K562 (cell line): ENCODE measurements at regions not wholly inside any gene's neighbourhood (a gene's known extent, or its start where the extent isn't known, plus 50 kb on each side); places are given as distances from the start of the nearest gene placed in this dataset.

ENCODE experiments used
- ATAC-seq: fragments of 200-7000 bp; cut with Tn5 transposase; 3 replicates; pipeline ENCODE4 v1.9.1; 2020; ENCODE audit warnings: moderate library complexity
- BruUV-seq: library from RNA; stranded (reverse); fragments of 400-500 nt; replicated peaks from 2 replicates; lab custom pipeline; 2021; lab: Mats Ljungman, UMichigan
- CTCF ChIA-PET: fragments of 300-600 bp; formaldehyde crosslinking; extraction: SDS; loops from one replicate; lab custom pipeline; 2021; ENCODE audit warnings: low intra/inter-chr PET ratio; lab: Yijun Ruan, JAX
- POLR2A ChIA-PET: fragments of 300-600, 350-650 bp; sonication (Branson Sonifier 250); formaldehyde crosslinking; extraction: SDS; loops from one replicate; lab custom pipeline; 2021; ENCODE audit warnings: antibody characterized with exemption, inconsistent platforms; lab: Yijun Ruan, JAX
- DNase-seq, 4 experiments: peaks; one replicate each; pipeline versions ENCODE4 v3.0.0 to v3.0.0-alpha.2; 2011 to 2018; ENCODE audit warnings: low spot score in 3 of 4, mixed read lengths in 3 of 4; ENCODE audit errors: extremely low read depth in 1 of 4
- FAIRE-seq: peaks from 2 replicates; lab custom pipeline; 2011; peaks lifted over from hg19 to GRCh38; lab: Jason Lieb, UNC
- H2AFZ ChIP-seq: 2 replicates; pipeline ENCODE4 v1.6.0; 2011; ENCODE audit warnings: low read depth, low read length, control low read depth, inconsistent platforms
- H3K27ac ChIP-seq: fragments of 200-600 bp; 3 replicates; pipeline ENCODE4 v1.8.0; 2011; ENCODE audit warnings: low read depth, mild to moderate bottlenecking, control low read depth, inconsistent platforms, low read length, moderate library complexity, mixed read lengths; ENCODE audit errors: extremely low read depth
- H3K27me3 ChIP-seq, 2 experiments: fragments of 300-600 bp in 1 of 2; 2 replicates in 1 of 2; 3 replicates in 1 of 2; pipeline versions ENCODE4 v1.6.0 to v1.8.0; 2011; ENCODE audit warnings: inconsistent platforms in 2 of 2, low read length in 2 of 2, mild to moderate bottlenecking in 1 of 2, mixed read lengths in 1 of 2, moderate library complexity in 1 of 2; ENCODE audit not compliant: control insufficient read depth in 2 of 2, insufficient read depth in 2 of 2
- H3K36me3 ChIP-seq: fragments of 300-600 bp; 3 replicates; pipeline ENCODE4 v1.8.0; 2011; ENCODE audit warnings: mild to moderate bottlenecking, low read length, inconsistent platforms; ENCODE audit not compliant: control insufficient read depth, insufficient read depth
- H3K4me1 ChIP-seq, 2 experiments: fragments of 200-600 bp in 1 of 2; replicated peaks in 1 of 2; 2 replicates in 1 of 2; 3 replicates in 1 of 2; pipeline versions ENCODE4 v1.5.1 to v1.8.0; 2011; ENCODE audit warnings: inconsistent platforms in 2 of 2, low read length in 2 of 2, mild to moderate bottlenecking in 1 of 2, mixed read lengths in 1 of 2, moderate library complexity in 1 of 2; ENCODE audit not compliant: control insufficient read depth in 2 of 2, insufficient read depth in 2 of 2
- H3K4me2 ChIP-seq: 2 replicates; pipeline ENCODE4 v1.6.1; 2011; ENCODE audit warnings: low read length, control low read depth, inconsistent platforms, mixed read lengths; ENCODE audit not compliant: insufficient read depth
- H3K4me3 ChIP-seq: fragments of 200-600 bp; sonication (generic), shearing (Covaris generic); 2 replicates; pipeline ENCODE4 v1.5.1; 2016; ENCODE audit warnings: control low read depth, inconsistent platforms
- H3K79me2 ChIP-seq: fragments of 200-600 bp; 3 replicates; pipeline ENCODE4 v1.8.0; 2011; ENCODE audit warnings: low read length, inconsistent platforms; ENCODE audit not compliant: control insufficient read depth, insufficient read depth
- H3K9ac ChIP-seq, 2 experiments: 2 replicates each; pipeline versions ENCODE4 v1.6.0 to v1.6.1; 2011; ENCODE audit warnings: low read depth in 2 of 2, low read length in 2 of 2, control low read depth in 1 of 2, inconsistent platforms in 1 of 2, mild to moderate bottlenecking in 1 of 2, mixed read lengths in 1 of 2; ENCODE audit not compliant: insufficient read depth in 1 of 2
- H3K9me1 ChIP-seq: one replicate; pipeline ENCODE4 v1.6.0; 2011; ENCODE audit warnings: inconsistent platforms, mild to moderate bottlenecking, low read length, moderate library complexity; ENCODE audit not compliant: control insufficient read depth, insufficient read depth
- H3K9me3 ChIP-seq: replicated peaks from 2 replicates; pipeline ENCODE4 v1.5.1; 2011; ENCODE audit warnings: low read depth, low read length, inconsistent platforms; ENCODE audit not compliant: control insufficient read depth, insufficient read depth
- H4K20me1 ChIP-seq: replicated peaks from 2 replicates; pipeline ENCODE4 v1.6.1; 2011; ENCODE audit warnings: low read length, inconsistent platforms, mixed read lengths; ENCODE audit not compliant: control insufficient read depth, insufficient read depth
- CBFA2T3 ChIP-seq: fragments of 450-650 bp; IDR thresholded peaks from 2 replicates; pipeline ENCODE4 v1.6.1; 2017
- CHCHD3 ChIP-seq: fragments of 250-450 bp; sonication (Bioruptor Pico); IDR thresholded peaks from 2 replicates; pipeline ENCODE4 v2.1.2; 2022; ENCODE audit warnings: mild to moderate bottlenecking
- STAG1 ChIP-seq: sonication (generic); formaldehyde crosslinking; IDR thresholded peaks from 2 replicates; pipeline ENCODE4 v1.5.0; 2020; ENCODE audit warnings: missing genetic modification reagents, borderline replicate concordance
- ZNF584 ChIP-seq: fragments of 200-800 bp; sonication (Bioruptor generic); IDR thresholded peaks from 2 replicates; pipeline ENCODE4 v1.6.1; 2016; ENCODE audit warnings: low read depth, mild to moderate bottlenecking, missing genetic modification characterization, missing compliant biosample characterization
- WGBS: fragments of 100-300 bp; shearing (Covaris generic); methylation state at CpG from one replicate; pipeline ENCODE4 v1.1.6; 2016; ENCODE audit warnings: low coverage, mixed read lengths; ENCODE audit not compliant: insufficient coverage; ENCODE audit errors: missing lambda C conversion rate; 5-methylcytosine and 5-hydroxymethylcytosine counted together
- in situ Hi-C: fragments of 300-500 bp; cut with MboI; formaldehyde crosslinking; loops from 4 replicates; pipeline ENCODE4 v1.15.0; 2018; ENCODE audit warnings: inconsistent platforms, mixed read lengths
- intact Hi-C: fragments of 100-400 bp; cut with micrococcal nuclease; formaldehyde crosslinking; loops from 2 replicates; pipeline ENCODE4 v1.14.2; 2022
- TF ChIP-seq, protein P1 (sequence below): fragments of 250-450 bp; sonication (Bioruptor Pico); IDR thresholded peaks from 2 replicates; pipeline ENCODE4 v1.8.0; 2022; ENCODE audit warnings: inconsistent platforms, mild to moderate bottlenecking, moderate library complexity, borderline replicate concordance
- TF ChIP-seq, protein P2 (sequence below): fragments of 250-450 bp; sonication (Bioruptor Pico); IDR thresholded peaks from 2 replicates; pipeline ENCODE4 v1.8.0; 2021; ENCODE audit warnings: moderate library complexity, mild to moderate bottlenecking, inconsistent platforms

DNA sequence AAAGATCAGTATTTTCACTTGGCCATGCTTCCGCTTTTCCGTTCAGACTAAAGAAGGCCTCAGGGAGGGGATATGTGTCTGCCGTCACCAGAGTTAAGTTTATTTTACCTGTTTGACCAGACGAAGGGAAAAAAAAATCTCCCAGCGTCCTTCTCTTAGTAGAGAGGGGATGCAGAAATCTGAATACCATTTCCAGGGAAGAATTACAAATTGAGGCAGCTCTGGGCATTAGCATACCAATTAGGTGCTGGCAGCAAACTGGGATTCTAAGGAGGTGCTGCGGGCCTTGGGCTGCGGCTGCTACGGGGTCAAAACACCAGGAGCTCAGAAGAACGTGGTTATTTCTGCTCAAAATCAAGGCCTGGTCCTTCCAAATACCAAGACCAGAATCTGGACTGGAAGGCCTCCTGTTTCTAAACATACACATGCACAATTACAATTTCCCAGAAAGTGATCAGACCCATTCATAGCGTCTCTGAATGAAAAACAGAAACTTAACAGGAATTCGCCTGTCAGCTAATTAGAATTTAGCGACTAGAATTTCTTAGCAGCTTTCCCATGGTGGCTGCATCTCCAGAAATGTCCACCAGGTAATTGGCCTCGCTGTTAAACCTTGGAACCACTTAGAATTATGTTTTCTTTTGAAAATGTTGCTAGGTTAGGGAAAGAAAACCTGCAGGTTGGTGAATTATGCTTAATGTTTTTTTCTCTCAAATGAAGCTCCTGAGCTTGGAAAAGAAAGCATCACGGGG is 617.0 kb downstream of the VRK1 start:
- Histone ChIP-seq H3K4me1 (no peaks in the 10 kb centered on the region), H3K27me3 (0 out of 5 replicates have a peak, but pooled peaks cover 0 to 6% of the 10 kb centered on the region in 2 experiments), H3K9ac (no peak overlapping the region), H3K79me2 (no peaks in the 10 kb centered on the region), H2AFZ (no peak overlapping the region), H4K20me1 (no peaks in the 10 kb centered on the region), H3K4me3 (no peak overlapping the region), H3K9me3 (no peaks in the 10 kb centered on the region), H3K9me1 (no peaks in the 10 kb centered on the region), H3K27ac (no peak overlapping the region), H3K36me3 (no peaks in the 10 kb centered on the region), H3K4me2 (no peak overlapping the region)
- DNase-seq (peak in 1 of 4 experiments; percentile 5), FAIRE-seq (no peak), ATAC-seq (no peak)
- ChIA-PET POLR2A (no interaction called here), CTCF (no interaction called here)
- intact Hi-C loops (no loop called here), in situ Hi-C loops (no loop called here)
- TF ChIP-seq STAG1 (CRISPR knock-in tag), result no peak
- TF ChIP-seq CBFA2T3, result no peak
- 3% methylated on average over 11 of the region's 14 CpGs for WGBS
- no TSS peak for BruUV-seq

DNA sequence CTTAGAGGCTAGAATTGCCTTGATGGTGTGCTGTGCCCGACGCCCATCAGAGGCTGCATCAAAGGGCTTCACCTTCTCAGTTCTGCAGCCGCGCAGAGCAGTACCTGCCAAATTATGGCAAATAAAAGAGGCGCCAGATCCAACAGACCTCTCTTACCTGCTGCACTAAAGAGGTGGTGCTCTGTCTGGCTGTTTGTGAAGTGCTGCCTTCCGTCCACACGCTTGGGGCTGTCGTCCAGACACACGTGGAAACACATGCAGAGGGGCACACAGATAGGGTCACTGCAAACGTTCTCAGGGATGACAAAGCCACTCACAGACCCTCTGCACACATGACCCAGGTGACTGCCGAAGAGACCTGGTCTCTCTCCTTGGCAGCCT is 617.5 kb downstream of the VRK1 start:
- Histone ChIP-seq H2AFZ (no peak overlapping the region), H3K9me3 (no peaks in the 10 kb centered on the region), H3K27ac (no peak overlapping the region), H3K4me2 (no peak overlapping the region), H3K4me3 (no peak overlapping the region), H3K4me1 (no peaks in the 10 kb centered on the region), H3K79me2 (no peaks in the 10 kb centered on the region), H3K27me3 (0 out of 5 replicates have a peak, but pooled peaks cover 0 to 6% of the 10 kb centered on the region in 2 experiments), H4K20me1 (no peaks in the 10 kb centered on the region), H3K9me1 (no peaks in the 10 kb centered on the region), H3K36me3 (no peaks in the 10 kb centered on the region), H3K9ac (no peak overlapping the region)
- FAIRE-seq (no peak), ATAC-seq (no peak), DNase-seq (no peak)
- 0% methylated on average over 5 of the region's 11 CpGs for WGBS
- intact Hi-C loops (no loop called here), in situ Hi-C loops (no loop called here)
- CTCF ChIA-PET, result no interaction called here
- TF ChIP-seq, protein P1, sequence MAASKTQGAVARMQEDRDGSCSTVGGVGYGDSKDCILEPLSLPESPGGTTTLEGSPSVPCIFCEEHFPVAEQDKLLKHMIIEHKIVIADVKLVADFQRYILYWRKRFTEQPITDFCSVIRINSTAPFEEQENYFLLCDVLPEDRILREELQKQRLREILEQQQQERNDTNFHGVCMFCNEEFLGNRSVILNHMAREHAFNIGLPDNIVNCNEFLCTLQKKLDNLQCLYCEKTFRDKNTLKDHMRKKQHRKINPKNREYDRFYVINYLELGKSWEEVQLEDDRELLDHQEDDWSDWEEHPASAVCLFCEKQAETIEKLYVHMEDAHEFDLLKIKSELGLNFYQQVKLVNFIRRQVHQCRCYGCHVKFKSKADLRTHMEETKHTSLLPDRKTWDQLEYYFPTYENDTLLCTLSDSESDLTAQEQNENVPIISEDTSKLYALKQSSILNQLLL (CRISPR knock-in tag), result no peak
- TF ChIP-seq ZNF584 (CRISPR knock-in tag) (no peak), CHCHD3 (no peak)
- TF ChIP-seq, protein P2, sequence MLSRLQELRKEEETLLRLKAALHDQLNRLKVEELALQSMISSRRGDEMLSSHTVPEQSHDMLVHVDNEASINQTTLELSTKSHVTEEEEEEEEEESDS (CRISPR knock-in tag), result no peak
- POLR2A ChIA-PET, result no interaction called here
- BruUV-seq, result no TSS peak
